ENCODE measurements at regions not wholly inside any gene's neighbourhood (a gene's known extent, or its start where the extent isn't known, plus 50 kb on each side); places are given as distances from the start of the nearest gene placed in this dataset.

DNA sequence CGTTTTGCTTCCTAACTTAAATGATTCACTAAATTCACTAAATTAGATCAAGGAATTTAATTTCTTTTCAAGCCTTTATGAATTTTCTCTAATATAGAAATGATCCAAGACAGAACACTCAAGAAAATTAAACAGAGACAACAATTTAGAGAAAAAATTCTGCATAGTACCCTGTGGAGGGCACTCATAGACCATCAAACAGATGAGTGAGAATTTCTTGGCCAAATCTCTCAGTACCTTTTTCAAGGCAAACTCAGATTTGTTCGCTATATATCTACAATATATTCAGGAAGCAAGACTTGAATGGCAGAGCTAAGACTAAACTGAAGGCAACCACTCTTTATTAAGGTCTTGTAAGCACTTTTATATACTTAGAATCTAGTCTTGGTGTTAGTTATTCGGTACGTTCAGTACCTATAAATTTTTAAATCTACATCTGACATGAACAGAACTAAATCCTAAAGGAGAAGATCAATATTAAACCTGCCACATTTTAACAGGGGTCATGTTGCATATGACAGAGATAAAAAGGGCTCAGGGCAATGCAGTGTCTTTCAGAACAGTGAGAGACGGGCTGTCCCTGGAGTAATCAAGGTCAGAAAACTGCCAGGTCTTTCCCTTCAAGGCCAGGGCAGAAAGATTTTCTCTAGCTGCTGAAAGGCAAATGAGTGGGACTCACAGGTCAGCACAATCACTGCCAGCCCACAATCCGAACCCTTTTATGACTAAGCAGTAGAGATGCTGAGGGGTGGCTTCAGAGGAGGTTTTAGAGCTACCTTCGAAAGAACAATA, 118.8 kb upstream of the TMPRSS15 start:
- H3K36me3 ChIP-seq (ENCODE audit: control insufficient read depth in 2 of 3, insufficient read depth in 3 of 3, low read length in 3 of 3) = no peaks in the 10 kb centered on the region
- Mint-ChIP-seq H3K27me3 (no peaks in the 10 kb centered on the region), H3K36me3 (no peaks in the 10 kb centered on the region), H3K27ac (no peak overlapping the region), H3K4me1 (no peaks in the 10 kb centered on the region), H3K4me3 (no peak overlapping the region), H3K9me3 (peaks cover 0 to 7% (median 0%) of the 10 kb centered on the region in 11 donors)
- ChIA-PET CTCF (no interaction called here), POLR2A (no interaction called here)
- no peak overlapping the region for H3K27ac ChIP-seq (ENCODE audit: low read depth, low read length)
- no peaks in the 10 kb centered on the region for H3K9me3 ChIP-seq (ENCODE audit: control insufficient read depth in 2 of 3, low read length in 3 of 3)
- no peak overlapping the region for H3K4me3 ChIP-seq (ENCODE audit: low read length)
- ATAC-seq (no peak), DNase-seq (no peak)
- no peaks in the 10 kb centered on the region for H3K4me1 ChIP-seq (ENCODE audit: control insufficient read depth in 2 of 2, insufficient read depth in 2 of 2, low read length in 2 of 2)
- no peaks in the 10 kb centered on the region for H3K27me3 ChIP-seq (ENCODE audit: control insufficient read depth in 2 of 2, insufficient read depth in 2 of 2, low read length in 2 of 2)
- intact Hi-C loops (cut with micrococcal nuclease) = no loop called here

- Histone ChIP-seq H3K4me1 (ENCODE audit: control insufficient read depth in 2 of 2, insufficient read depth in 2 of 2, low read length in 2 of 2) (no peaks in the 10 kb centered on the region), H3K36me3 (ENCODE audit: control insufficient read depth in 2 of 3, insufficient read depth in 3 of 3, low read length in 3 of 3) (no peaks in the 10 kb centered on the region), H3K27me3 (ENCODE audit: control insufficient read depth in 2 of 2, insufficient read depth in 2 of 2, low read length in 2 of 2) (no peaks in the 10 kb centered on the region), H3K4me3 (ENCODE audit: low read length) (no peak overlapping the region), H3K9me3 (ENCODE audit: control insufficient read depth in 2 of 3, low read length in 3 of 3) (no peaks in the 10 kb centered on the region), H3K27ac (ENCODE audit: low read depth, low read length) (no peak overlapping the region)
- no peak overlapping the region for H3K27ac Mint-ChIP-seq
- DNase-seq = no peak
- no peaks in the 10 kb centered on the region for H3K27me3 Mint-ChIP-seq
- H3K36me3 Mint-ChIP-seq = no peaks in the 10 kb centered on the region
- ChIA-PET CTCF (no interaction called here), POLR2A (no interaction called here)
- intact Hi-C loops (cut with micrococcal nuclease) = no loop called here
- no peak overlapping the region for H3K4me3 Mint-ChIP-seq
- no peak for ATAC-seq
- no peaks in the 10 kb centered on the region for H3K9me3 Mint-ChIP-seq
- H3K4me1 Mint-ChIP-seq = no peaks in the 10 kb centered on the region
These were observed 120.7 kb upstream of the TMPRSS15 start for GRCh38 chr21:18524097-18524880.

DNA sequence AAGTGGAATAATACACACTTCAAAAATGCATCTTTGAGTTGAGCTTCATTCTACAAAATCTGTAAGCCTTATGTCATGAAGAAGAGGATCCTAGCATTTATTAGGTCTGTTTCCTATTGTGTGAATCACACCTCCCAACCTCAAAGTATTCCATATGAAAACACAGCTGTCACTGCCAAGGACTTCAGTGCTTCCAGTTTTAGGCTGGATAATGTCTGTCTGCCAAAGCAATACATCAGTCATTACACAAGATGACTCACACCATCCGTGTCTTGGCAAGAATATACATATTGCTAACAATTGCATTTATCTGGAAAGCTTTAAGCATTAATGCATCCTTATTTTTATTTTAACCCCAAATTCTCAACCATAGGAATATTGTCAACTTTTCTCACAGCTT, 125.7 kb upstream of the TMPRSS15 start:
- Mint-ChIP-seq H3K36me3 (peaks cover 0 to 4% (median 0%) of the 10 kb centered on the region in 5 donors), H3K27me3 (no peaks in the 10 kb centered on the region), H3K27ac (no peak overlapping the region), H3K9me3 (peaks cover 0 to 7% (median 0%) of the 10 kb centered on the region in 11 donors), H3K4me3 (no peak overlapping the region), H3K4me1 (no peaks in the 10 kb centered on the region)
- H3K36me3 ChIP-seq (ENCODE audit: control insufficient read depth in 2 of 3, insufficient read depth in 3 of 3, low read length in 3 of 3) = no peaks in the 10 kb centered on the region
- ChIA-PET POLR2A (no interaction called here), CTCF (no interaction called here)
- intact Hi-C loops (cut with micrococcal nuclease) = no loop called here
- H3K4me1 ChIP-seq (ENCODE audit: control insufficient read depth in 2 of 2, insufficient read depth in 2 of 2, low read length in 2 of 2) = no peaks in the 10 kb centered on the region
- no peak overlapping the region for H3K4me3 ChIP-seq (ENCODE audit: low read length)
- H3K9me3 ChIP-seq (ENCODE audit: control insufficient read depth in 2 of 3, low read length in 3 of 3) = no peaks in the 10 kb centered on the region
- H3K27ac ChIP-seq (ENCODE audit: low read depth, low read length) = no peak overlapping the region
- H3K27me3 ChIP-seq (ENCODE audit: control insufficient read depth in 2 of 2, insufficient read depth in 2 of 2, low read length in 2 of 2) = no peaks in the 10 kb centered on the region
- no peak for DNase-seq
- ATAC-seq = no peak

DNA sequence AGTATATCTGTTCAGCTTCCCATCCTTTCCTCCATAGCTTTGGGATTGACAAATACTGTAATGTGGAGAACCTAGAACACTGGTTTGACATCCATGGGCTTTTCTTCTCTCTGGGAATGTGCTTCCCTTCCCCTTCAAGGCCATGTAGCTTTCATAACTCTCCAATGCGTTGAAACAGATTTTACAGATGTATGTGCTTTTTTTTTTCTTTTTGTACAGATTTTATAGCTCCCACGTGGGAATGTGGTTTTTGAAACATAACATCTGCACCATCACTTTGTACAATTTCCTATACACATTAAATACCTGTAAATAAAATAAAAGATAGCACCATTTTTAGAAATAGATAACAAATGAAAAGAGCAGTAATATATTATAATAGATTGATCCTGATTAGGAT, 138.5 kb upstream of the TMPRSS15 start:
- no peak overlapping the region for H3K27ac ChIP-seq (ENCODE audit: low read depth, low read length)
- intact Hi-C loops (cut with micrococcal nuclease) = no loop called here
- ChIA-PET CTCF (no interaction called here), POLR2A (no interaction called here)
- no peaks in the 10 kb centered on the region for H3K4me1 Mint-ChIP-seq
- H3K9me3 ChIP-seq (ENCODE audit: control insufficient read depth in 2 of 3, low read length in 3 of 3) = no peaks in the 10 kb centered on the region
- H3K36me3 ChIP-seq (ENCODE audit: control insufficient read depth in 2 of 3, insufficient read depth in 3 of 3, low read length in 3 of 3) = no peaks in the 10 kb centered on the region
- no peaks in the 10 kb centered on the region for H3K27me3 Mint-ChIP-seq
- H3K9me3 Mint-ChIP-seq = peaks cover 0 to 20% (median 3%) of the 10 kb centered on the region in 11 donors
- H3K36me3 Mint-ChIP-seq = no peaks in the 10 kb centered on the region
- DNase-seq (no peak), ATAC-seq (no peak)
- H3K27ac Mint-ChIP-seq = no peak overlapping the region
- no peaks in the 10 kb centered on the region for H3K27me3 ChIP-seq (ENCODE audit: control insufficient read depth in 2 of 2, insufficient read depth in 2 of 2, low read length in 2 of 2)
- H3K4me1 ChIP-seq (ENCODE audit: control insufficient read depth in 2 of 2, insufficient read depth in 2 of 2, low read length in 2 of 2) = no peaks in the 10 kb centered on the region
- no peak overlapping the region for H3K4me3 ChIP-seq (ENCODE audit: low read length)
- H3K4me3 Mint-ChIP-seq = no peak overlapping the region

- Mint-ChIP-seq H3K4me3 (no peak overlapping the region), H3K27ac (no peak overlapping the region), H3K9me3 (peaks cover 0 to 17% (median 3%) of the 10 kb centered on the region in 11 donors), H3K27me3 (no peaks in the 10 kb centered on the region), H3K4me1 (no peaks in the 10 kb centered on the region), H3K36me3 (no peaks in the 10 kb centered on the region)
- POLR2A ChIA-PET = no interaction called here
- H3K27ac ChIP-seq (ENCODE audit: low read depth, low read length) = no peak overlapping the region
- no peaks in the 10 kb centered on the region for H3K36me3 ChIP-seq (ENCODE audit: control insufficient read depth in 2 of 3, insufficient read depth in 3 of 3, low read length in 3 of 3)
- no peak overlapping the region for H3K4me3 ChIP-seq (ENCODE audit: low read length)
- no peak for ATAC-seq
- intact Hi-C loops (cut with micrococcal nuclease) = no loop called here
- H3K27me3 ChIP-seq (ENCODE audit: control insufficient read depth in 2 of 2, insufficient read depth in 2 of 2, low read length in 2 of 2) = no peaks in the 10 kb centered on the region
- H3K9me3 ChIP-seq (ENCODE audit: control insufficient read depth in 2 of 3, low read length in 3 of 3) = no peaks in the 10 kb centered on the region
- CTCF ChIA-PET = no interaction called here
- no peak for DNase-seq
- no peaks in the 10 kb centered on the region for H3K4me1 ChIP-seq (ENCODE audit: control insufficient read depth in 2 of 2, insufficient read depth in 2 of 2, low read length in 2 of 2)
These were observed 142.3 kb upstream of the TMPRSS15 start for GRCh38 chr21:18545908-18546307.

- CTCF ChIA-PET = no interaction called here
- no peaks in the 10 kb centered on the region for H3K4me1 ChIP-seq (ENCODE audit: control insufficient read depth in 2 of 2, insufficient read depth in 2 of 2, low read length in 2 of 2)
- H3K36me3 ChIP-seq (ENCODE audit: control insufficient read depth in 2 of 3, insufficient read depth in 3 of 3, low read length in 3 of 3) = no peaks in the 10 kb centered on the region
- no peak overlapping the region for H3K27ac ChIP-seq (ENCODE audit: low read depth, low read length)
- no peak overlapping the region for H3K4me3 ChIP-seq (ENCODE audit: low read length)
- POLR2A ChIA-PET = no interaction called here
- Mint-ChIP-seq H3K27ac (no peak overlapping the region), H3K9me3 (peaks cover 0 to 12% (median 3%) of the 10 kb centered on the region in 11 donors), H3K4me1 (no peaks in the 10 kb centered on the region), H3K4me3 (no peak overlapping the region), H3K27me3 (no peaks in the 10 kb centered on the region), H3K36me3 (no peaks in the 10 kb centered on the region)
- ATAC-seq (no peak), DNase-seq (no peak)
- no peaks in the 10 kb centered on the region for H3K9me3 ChIP-seq (ENCODE audit: control insufficient read depth in 2 of 3, low read length in 3 of 3)
- intact Hi-C loops (cut with micrococcal nuclease) = no loop called here
- no peaks in the 10 kb centered on the region for H3K27me3 ChIP-seq (ENCODE audit: control insufficient read depth in 2 of 2, insufficient read depth in 2 of 2, low read length in 2 of 2)
These were observed 143.8 kb upstream of the TMPRSS15 start for GRCh38 chr21:18547347-18547746.

DNA sequence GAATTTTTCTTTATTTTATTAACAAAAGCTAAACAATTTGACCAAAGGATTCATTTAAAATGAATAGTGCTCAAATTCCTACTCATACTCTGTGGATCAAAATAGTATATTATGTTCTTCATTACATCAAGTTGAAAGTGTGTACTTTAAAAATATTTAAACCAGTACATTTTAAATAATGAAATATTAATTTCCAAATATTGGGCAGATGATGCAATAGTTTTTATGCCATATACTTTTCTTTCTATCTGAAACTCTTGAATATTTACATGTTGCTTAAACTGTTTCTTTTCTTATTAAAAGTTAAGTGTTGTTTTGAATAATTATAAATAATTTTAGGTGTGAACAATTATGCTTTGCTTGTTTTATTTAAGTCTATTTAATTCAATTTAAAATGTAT, 144.7 kb upstream of the TMPRSS15 start:
- no peaks in the 10 kb centered on the region for H3K27me3 ChIP-seq (ENCODE audit: control insufficient read depth in 2 of 2, insufficient read depth in 2 of 2, low read length in 2 of 2)
- H3K9me3 Mint-ChIP-seq = peaks cover 0 to 11% (median 3%) of the 10 kb centered on the region in 11 donors
- no peaks in the 10 kb centered on the region for H3K4me1 ChIP-seq (ENCODE audit: control insufficient read depth in 2 of 2, insufficient read depth in 2 of 2, low read length in 2 of 2)
- no peaks in the 10 kb centered on the region for H3K36me3 ChIP-seq (ENCODE audit: control insufficient read depth in 2 of 3, insufficient read depth in 3 of 3, low read length in 3 of 3)
- H3K27me3 Mint-ChIP-seq = no peaks in the 10 kb centered on the region
- H3K4me1 Mint-ChIP-seq = no peaks in the 10 kb centered on the region
- H3K36me3 Mint-ChIP-seq = no peaks in the 10 kb centered on the region
- POLR2A ChIA-PET = no interaction called here
- no peak overlapping the region for H3K4me3 ChIP-seq (ENCODE audit: low read length)
- H3K27ac ChIP-seq (ENCODE audit: low read depth, low read length) = no peak overlapping the region
- ATAC-seq (no peak), DNase-seq (no peak)
- CTCF ChIA-PET = no interaction called here
- no peaks in the 10 kb centered on the region for H3K9me3 ChIP-seq (ENCODE audit: control insufficient read depth in 2 of 3, low read length in 3 of 3)
- H3K4me3 Mint-ChIP-seq = no peak overlapping the region
- no peak overlapping the region for H3K27ac Mint-ChIP-seq
- intact Hi-C loops (cut with micrococcal nuclease) = no loop called here
